DOHH2 (cell line): ENCODE measurements at regions not wholly inside any gene's neighbourhood (a gene's known extent, or its start where the extent isn't known, plus 50 kb on each side); places are given as distances from the start of the nearest gene placed in this dataset.
"Not testable (repeated sequence)": the region's sequence is repeated elsewhere in the genome, so short reads cannot be mapped to it uniquely, and the experiment has no call there.

Source experiments
- EZH2phosphoT487 ChIP-seq: fragments of 200-600 bp; sonication (generic); IDR thresholded peaks from 2 replicates; pipeline ENCODE4 v1.6.1; 2017; ENCODE audit warnings: borderline replicate concordance, mild to moderate bottlenecking, antibody characterized with exemption, low read length, moderate library complexity, mixed read lengths
- TF ChIP-seq, protein P1 (sequence below): fragments of 200-600 bp; sonication (generic); IDR thresholded peaks from one replicate; pipeline ENCODE4 v1.5.1; 2014; ENCODE audit warnings: antibody characterized with exemption, mild to moderate bottlenecking, low read depth, low read length; ENCODE audit not compliant: poor library complexity, severe bottlenecking

DNA sequence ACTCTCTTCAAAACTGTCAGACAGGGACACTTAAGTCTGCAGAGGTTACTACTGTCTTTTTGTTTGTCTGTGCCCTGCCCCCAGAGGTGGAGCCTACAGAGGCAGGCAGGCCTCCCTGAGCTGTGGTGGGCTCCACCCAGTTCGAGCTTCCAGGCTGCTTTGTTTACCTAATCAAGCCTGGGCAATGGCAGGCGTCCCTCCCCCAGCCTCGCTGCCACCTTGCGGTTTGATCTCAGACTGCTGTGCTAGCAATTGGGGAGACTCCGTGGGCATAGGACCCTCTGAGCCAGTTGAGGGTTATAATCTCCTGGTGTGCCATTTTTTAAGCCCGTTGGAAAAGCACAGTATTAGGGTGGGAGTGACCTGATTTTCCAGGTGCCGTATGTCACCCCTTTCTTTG lies 253.7 kb downstream of the TMEM161B start:
- TF ChIP-seq, protein P1, sequence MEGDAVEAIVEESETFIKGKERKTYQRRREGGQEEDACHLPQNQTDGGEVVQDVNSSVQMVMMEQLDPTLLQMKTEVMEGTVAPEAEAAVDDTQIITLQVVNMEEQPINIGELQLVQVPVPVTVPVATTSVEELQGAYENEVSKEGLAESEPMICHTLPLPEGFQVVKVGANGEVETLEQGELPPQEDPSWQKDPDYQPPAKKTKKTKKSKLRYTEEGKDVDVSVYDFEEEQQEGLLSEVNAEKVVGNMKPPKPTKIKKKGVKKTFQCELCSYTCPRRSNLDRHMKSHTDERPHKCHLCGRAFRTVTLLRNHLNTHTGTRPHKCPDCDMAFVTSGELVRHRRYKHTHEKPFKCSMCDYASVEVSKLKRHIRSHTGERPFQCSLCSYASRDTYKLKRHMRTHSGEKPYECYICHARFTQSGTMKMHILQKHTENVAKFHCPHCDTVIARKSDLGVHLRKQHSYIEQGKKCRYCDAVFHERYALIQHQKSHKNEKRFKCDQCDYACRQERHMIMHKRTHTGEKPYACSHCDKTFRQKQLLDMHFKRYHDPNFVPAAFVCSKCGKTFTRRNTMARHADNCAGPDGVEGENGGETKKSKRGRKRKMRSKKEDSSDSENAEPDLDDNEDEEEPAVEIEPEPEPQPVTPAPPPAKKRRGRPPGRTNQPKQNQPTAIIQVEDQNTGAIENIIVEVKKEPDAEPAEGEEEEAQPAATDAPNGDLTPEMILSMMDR, result not testable (repeated sequence)
- TF ChIP-seq EZH2phosphoT487, result not testable (repeated sequence)
